ENCODE measurements at regions not wholly inside any gene's neighbourhood (a gene's known extent, or its start where the extent isn't known, plus 50 kb on each side); places are given as distances from the start of the nearest gene placed in this dataset.

DNA sequence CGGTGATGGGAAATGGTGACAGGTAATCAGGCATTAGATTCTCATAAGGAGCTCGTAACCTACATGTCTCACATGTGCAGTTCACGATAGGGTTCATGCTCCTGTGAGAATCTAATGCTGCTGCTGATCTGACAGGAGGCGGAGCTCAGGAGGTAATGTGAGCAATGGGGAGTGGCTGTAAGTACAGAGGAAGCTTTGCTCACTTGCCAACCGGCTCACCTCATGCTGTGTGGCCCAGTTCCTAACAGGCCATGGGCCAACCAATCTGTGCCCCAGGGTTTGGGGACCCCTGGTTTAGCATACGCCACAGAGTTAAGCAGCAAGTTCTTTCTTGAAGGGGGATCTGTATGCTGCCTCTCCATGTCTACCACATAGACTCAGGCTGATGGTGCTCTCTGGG, 133.1 kb downstream of the IQUB start:
- TF ChIP-seq JUND (IDR thresholded peaks at IDR 0.05; ENCODE audit: low read depth) = no peak
- in situ Hi-C loops (cut with HindIII; ENCODE audit: low pct_unique_long_range_greater_than_20kb, low sequenced_read_pairs) = no loop called here
- DNase-seq (ENCODE audit: low read depth in 1 of 2, low spot score in 1 of 2) = no peak

DNA sequence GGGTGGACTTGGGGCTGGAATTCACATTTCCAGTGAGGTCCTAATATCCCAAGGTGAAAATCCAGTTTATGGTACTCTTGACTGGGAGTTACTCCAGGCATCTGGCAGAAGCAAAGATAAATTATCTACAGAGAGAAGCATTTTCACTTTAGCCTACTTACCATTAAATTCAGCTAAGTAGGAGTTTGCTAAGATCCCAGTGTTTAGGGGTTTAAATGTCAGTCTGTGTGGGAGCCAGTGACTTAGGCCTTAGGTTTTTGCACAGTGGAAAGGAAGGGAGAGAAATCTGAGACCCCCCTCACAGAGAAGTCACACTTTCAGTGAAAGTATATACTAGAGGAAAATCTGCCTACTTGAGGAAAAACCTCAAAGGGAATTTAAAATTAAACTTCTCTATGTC, 134.2 kb downstream of the IQUB start:
- TF ChIP-seq JUND (IDR thresholded peaks at IDR 0.05; ENCODE audit: low read depth) = no peak
- DNase-seq (ENCODE audit: low read depth in 1 of 2, low spot score in 1 of 2) = no peak
- in situ Hi-C loops (cut with HindIII; ENCODE audit: low pct_unique_long_range_greater_than_20kb, low sequenced_read_pairs) = no loop called here

DNA sequence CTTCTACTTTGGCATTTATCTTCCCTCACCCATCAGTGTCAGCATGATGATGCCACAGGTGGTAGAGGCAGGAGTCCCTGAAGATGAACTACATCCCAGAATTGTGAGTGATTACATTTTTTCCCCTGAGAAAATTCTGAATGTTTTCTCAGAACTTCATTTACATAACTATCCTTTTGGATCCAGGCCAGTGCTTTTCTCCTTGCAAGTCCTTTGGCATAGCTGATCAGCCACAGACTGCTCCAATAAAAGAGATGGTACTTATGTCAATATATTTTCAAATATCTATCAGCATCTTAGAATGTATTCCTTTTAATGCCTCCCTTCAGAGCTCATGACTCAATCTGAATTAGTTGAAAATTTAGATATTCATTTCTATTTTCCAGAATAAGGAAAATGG, 135.5 kb downstream of the IQUB start:
- no peak for DNase-seq (ENCODE audit: low read depth in 1 of 2, low spot score in 1 of 2)
- in situ Hi-C loops (cut with HindIII; ENCODE audit: low pct_unique_long_range_greater_than_20kb, low sequenced_read_pairs) = no loop called here
- TF ChIP-seq JUND (IDR thresholded peaks at IDR 0.05; ENCODE audit: low read depth) = no peak

DNA sequence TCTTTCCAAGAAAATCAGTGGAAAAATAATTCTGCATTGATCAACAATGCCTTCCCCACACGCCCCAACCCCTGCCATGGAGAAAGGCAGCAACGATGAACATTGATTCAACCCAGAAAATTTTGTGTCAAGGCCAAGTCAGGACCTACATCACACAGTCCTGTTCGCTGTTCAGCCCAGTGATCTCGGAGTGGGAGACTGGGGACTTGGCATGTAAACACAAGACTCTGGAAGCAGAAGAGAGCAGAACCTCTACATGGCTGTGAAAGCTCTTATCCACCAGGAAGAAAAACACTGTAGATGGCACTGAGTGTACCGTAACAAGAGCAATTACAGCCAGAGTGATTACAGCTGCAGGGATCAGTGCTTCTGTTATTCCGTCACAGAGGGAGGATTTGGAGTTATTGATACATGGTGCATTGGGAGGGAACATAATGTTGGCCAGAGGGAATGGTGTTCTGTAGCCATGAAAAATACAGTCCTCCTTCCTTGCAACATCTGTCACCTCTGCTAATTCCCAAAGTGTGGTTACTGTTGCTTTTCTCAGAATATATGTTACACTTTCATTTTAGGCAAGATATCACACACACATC, 136.6 kb downstream of the IQUB start:
- no peak for TF ChIP-seq JUND (IDR thresholded peaks at IDR 0.05; ENCODE audit: low read depth)
- no peak for DNase-seq (ENCODE audit: low read depth in 1 of 2, low spot score in 1 of 2)
- in situ Hi-C loops (cut with HindIII; ENCODE audit: low pct_unique_long_range_greater_than_20kb, low sequenced_read_pairs) = no loop called here

DNA sequence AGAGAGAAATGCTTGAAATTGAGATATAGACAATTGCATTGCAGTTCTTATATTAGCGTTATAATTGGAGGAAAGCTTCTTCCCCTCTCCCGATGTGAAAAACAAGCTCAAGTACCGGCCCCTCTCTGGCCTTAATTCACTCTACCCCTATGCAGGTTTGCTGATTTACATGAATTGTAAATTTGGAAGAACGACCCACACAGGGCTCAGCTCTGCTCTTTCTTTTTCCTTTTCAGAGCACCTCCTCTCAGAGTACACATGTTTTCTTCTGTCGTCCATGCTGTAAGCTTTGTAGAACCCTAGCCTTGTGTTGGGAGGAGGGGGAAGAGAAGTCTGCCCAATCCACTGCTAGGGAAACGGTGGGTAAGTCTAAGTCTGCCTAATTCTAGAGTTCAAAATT, 140.8 kb downstream of the IQUB start:
- DNase-seq (ENCODE audit: low read depth in 1 of 2, low spot score in 1 of 2) = no peak
- TF ChIP-seq JUND (IDR thresholded peaks at IDR 0.05; ENCODE audit: low read depth) = no peak
- in situ Hi-C loops (cut with HindIII; ENCODE audit: low pct_unique_long_range_greater_than_20kb, low sequenced_read_pairs) = no loop called here

DNA sequence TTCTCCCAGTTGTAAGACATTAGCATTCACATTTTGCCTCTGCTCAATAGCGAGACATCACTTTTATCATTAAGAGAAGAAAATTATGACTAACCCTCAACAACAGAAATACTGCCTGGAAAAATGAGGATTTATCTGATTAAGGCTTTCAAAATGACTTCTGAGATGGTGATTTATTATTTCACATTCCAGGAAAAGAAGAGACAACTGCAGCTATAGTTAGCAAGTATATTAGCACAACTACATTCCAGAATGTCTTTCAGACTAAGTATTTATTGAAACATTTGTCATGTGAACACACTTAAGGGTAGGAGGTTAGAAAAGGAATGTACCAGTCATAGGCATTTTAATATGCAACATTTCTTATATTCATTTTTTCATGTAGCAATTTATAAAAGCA, 162.0 kb downstream of the IQUB start:
- in situ Hi-C loops (cut with HindIII; ENCODE audit: low pct_unique_long_range_greater_than_20kb, low sequenced_read_pairs) = no loop called here
- no peak for DNase-seq (ENCODE audit: low read depth in 1 of 2, low spot score in 1 of 2)

DNA sequence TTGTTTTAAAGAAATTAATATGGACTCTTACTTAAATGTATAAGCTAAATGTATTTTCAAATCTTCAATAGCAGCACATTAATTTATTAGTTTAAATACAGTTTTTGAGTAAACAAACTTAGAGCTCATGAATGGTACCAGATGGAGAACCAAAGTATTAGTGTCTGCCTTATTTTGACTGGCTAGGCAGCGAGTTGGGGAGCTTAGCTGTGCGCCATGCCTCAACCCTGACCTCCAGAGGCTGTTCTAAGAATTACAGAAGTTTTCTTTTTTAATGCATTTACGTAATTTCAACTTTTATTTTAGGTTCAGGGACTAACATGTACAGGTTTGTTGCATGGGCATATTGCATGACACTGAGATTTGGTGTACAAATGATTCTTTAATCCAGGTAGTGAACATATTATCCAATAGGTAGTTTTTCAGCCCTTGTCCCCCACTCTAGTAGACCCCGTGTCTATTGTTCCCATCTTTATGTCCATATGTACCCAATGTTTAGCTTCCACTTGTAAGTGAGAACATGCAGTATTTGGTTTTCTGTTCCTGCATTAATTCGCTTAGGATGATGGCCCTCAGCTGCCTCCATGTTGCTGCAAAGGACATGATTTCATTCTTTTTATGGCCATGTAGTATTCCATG, 166.8 kb downstream of the IQUB start:
- DNase-seq (ENCODE audit: low read depth in 1 of 2, low spot score in 1 of 2) = peak; percentile 11 to 45
- TF ChIP-seq JUND (IDR thresholded peaks at IDR 0.05; ENCODE audit: low read depth) = no peak
- in situ Hi-C loops (cut with HindIII; ENCODE audit: low pct_unique_long_range_greater_than_20kb, low sequenced_read_pairs) = no loop called here

More for the DNA sequence above, 162.0 kb downstream of the IQUB start:
- no peak for TF ChIP-seq JUND (IDR thresholded peaks at IDR 0.05; ENCODE audit: low read depth)

DNA sequence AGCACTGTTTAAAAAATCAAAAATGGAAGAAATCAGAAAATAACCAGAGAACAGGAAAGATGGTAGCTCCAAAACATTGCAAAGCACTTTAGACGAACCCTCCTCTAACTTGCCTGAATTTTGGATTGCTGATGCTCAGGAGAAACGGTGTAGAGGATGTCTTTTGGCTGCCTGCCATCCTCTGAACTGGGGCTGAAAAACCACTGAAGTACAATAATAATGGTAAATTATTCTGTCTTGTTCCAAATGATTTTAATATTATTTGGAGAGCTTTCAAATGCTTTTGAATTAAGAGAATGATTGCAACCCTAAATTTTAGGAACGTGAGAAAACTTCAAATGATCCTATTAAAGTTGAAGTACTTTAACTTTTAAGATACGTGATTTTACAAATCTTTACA, 167.3 kb upstream of the SLC13A1 start:
- no peak for TF ChIP-seq JUND (IDR thresholded peaks at IDR 0.05; ENCODE audit: low read depth)
- DNase-seq (ENCODE audit: low read depth in 1 of 2, low spot score in 1 of 2) = no peak
- in situ Hi-C loops (cut with HindIII; ENCODE audit: low pct_unique_long_range_greater_than_20kb, low sequenced_read_pairs) = no loop called here

DNA sequence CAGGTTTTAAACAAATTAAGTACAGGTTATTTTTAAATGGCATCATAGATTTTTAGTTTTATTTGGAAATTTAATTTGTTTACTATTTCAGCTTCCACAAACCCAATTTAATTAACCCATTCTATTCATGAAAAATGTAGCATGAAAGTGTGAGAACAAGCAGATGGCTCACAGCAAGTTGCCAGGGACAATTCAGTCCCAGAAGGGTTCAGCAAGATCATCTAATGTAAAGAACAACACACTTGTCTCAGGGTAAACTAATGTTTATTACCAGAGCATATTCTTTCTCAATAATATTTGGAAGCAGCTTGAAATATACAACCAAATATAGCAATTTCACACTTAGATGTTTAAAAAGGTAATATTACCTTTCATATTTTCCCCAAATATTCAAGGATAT, 166.9 kb upstream of the SLC13A1 start:
- TF ChIP-seq JUND (IDR thresholded peaks at IDR 0.05; ENCODE audit: low read depth) = no peak
- no peak for DNase-seq (ENCODE audit: low read depth in 1 of 2, low spot score in 1 of 2)
- in situ Hi-C loops (cut with HindIII; ENCODE audit: low pct_unique_long_range_greater_than_20kb, low sequenced_read_pairs) = no loop called here

DNA sequence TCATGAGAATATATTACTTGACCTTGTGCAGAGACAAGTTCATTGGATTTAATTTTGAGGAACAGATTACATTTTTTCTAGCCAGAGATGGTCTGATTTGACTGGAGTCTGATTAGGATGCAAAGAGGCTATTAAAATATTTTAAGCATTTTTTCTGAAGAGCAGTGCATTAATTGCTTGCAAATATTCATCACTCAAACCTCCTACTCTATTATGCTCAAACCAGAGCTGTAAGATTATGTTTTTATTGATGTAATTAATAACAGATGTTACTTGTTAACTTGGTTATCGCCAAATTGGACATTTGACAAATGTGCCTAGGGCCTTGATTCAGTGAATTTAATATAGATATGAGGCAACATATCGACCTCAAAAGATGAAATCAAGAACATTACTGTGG, 160.9 kb upstream of the SLC13A1 start:
- DNase-seq (ENCODE audit: low read depth in 1 of 2, low spot score in 1 of 2) = no peak
- TF ChIP-seq JUND (IDR thresholded peaks at IDR 0.05; ENCODE audit: low read depth) = no peak
- in situ Hi-C loops (cut with HindIII; ENCODE audit: low pct_unique_long_range_greater_than_20kb, low sequenced_read_pairs) = no loop called here

DNA sequence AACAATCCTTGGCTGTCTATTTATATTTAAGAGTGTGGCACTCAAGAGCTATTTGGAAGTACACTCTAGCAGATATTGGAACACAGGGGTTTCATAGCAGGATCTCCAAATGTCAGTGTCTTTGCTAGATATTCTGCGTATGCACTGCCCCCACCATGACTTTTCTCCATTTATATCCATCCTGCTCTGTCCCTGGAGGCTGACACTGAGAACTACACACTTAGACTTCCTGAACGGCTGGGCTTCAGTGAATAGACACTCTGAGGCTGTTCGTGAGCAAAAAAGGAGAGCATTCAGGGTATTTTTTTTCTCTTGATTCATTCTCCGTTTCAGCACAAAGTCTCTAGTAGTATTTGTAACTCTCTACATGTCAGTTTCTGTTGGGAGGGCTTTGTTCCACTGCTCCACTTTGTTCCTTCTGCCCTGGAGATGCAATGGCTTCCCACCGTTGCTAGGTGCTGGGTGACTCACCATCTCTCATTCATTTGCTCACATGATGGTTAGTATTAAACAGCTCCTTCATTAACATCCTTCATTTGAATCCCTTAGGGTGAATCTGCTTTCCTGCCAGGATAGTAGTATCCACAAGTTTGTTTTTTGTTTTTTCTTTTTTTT, 155.9 kb upstream of the SLC13A1 start:
- TF ChIP-seq JUND (IDR thresholded peaks at IDR 0.05; ENCODE audit: low read depth) = no peak
- peak in 1 of 2 experiments; percentile 7 for DNase-seq (ENCODE audit: low read depth in 1 of 2, low spot score in 1 of 2)

DNA sequence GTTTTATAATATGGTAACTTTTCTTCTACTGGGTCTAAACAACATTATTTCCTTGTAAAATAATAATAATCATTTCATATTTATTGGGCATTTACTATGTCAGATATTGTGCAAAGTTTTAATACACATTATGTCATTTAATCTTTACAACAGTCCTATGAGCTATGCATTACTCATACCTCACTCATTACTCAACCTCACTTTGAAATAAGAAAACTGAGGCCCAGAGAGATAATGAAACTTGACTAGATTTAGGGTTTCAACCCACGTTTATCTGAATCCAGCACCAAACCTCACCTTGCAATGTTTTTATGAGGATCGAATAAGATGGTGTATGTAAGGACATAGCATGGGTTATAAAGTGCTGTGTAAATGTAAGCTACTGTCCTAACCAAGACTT, 153.2 kb upstream of the SLC13A1 start:
- TF ChIP-seq JUND (IDR thresholded peaks at IDR 0.05; ENCODE audit: low read depth) = no peak
- in situ Hi-C loops (cut with HindIII; ENCODE audit: low pct_unique_long_range_greater_than_20kb, low sequenced_read_pairs) = no loop called here
- DNase-seq (ENCODE audit: low read depth in 1 of 2, low spot score in 1 of 2) = no peak

More for the DNA sequence above, 155.9 kb upstream of the SLC13A1 start:
- in situ Hi-C loops (cut with HindIII; ENCODE audit: low pct_unique_long_range_greater_than_20kb, low sequenced_read_pairs) = no loop called here

All from T47D (cell line).